GM21390 (cell line): ENCODE measurements at regions not wholly inside any gene's neighbourhood (a gene's known extent, or its start where the extent isn't known, plus 50 kb on each side); places are given as distances from the start of the nearest gene placed in this dataset.
"Not testable (repeated sequence)": the region's sequence is repeated elsewhere in the genome, so short reads cannot be mapped to it uniquely, and the experiment has no call there.

ENCODE experiments used
- ATAC-seq: cut with Tn5 transposase; IDR thresholded peaks from one replicate; pipeline ENCODE4 v1.9.1; 2021; ENCODE audit not compliant: unreplicated experiment

- ATAC-seq: no peak
Measured at GRCh38 chr7:91618776-91619765, 261.4 kb downstream of the MTERF1 start.

DNA sequence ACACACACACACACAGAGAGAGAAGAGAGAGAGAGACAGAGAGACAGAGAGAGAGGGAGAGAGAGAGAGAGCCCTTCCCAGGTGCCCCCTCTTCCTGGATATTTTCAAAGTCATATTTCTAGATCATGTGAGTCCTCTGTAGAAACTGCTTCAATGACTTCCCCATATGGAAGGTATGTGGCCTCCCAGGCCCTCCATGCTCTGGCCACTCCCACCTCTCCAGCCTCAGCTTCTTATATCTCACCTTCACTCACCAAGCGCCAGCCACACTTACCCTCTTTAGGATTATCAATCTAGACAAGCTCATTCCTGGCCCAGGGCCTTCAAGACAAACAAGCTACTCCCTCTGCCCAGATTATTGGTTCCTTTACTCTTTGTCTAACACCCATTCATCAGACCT is 259.7 kb downstream of the MTERF1 start:
- no peak for ATAC-seq

DNA sequence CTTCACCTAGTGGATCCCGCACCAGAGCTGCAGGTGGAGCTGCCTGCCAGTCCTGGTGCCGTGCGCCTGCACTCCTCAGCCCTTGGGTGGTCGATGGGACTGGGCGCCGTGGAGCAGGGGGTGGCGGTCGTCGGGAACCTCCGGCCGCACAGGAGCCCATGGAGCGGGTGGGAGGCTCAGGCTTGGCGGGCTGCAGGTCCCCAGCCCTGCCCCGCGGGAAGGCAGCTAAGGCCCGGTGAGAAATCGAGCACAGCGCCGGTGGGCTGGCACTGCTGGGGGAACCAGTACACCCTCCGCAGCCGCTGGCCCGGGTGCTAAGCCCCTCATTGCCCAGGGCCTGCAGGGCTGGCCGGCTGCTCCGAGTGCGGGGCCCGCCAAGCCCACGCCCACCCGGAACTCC is 253.2 kb downstream of the MTERF1 start:
- not testable (repeated sequence) for ATAC-seq

DNA sequence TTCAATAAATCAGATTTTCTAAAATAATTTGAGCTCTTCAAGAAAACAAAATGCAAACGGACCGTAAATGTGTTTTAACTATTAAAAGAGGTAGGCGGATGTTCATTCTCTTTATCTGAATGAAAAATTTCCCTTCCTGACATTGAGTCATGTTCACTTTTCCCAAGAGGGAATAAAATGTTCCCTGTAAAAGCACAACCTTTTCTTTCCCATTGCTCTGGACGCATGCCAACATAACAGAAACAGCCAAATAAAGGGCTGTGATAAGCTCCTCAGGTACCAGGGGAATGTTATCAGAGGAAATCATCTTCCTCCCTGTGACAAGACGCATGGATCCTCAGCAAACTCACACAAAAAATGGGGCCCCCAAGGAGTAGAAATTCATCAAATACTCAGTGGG is 251.8 kb downstream of the MTERF1 start:
- no peak for ATAC-seq

DNA sequence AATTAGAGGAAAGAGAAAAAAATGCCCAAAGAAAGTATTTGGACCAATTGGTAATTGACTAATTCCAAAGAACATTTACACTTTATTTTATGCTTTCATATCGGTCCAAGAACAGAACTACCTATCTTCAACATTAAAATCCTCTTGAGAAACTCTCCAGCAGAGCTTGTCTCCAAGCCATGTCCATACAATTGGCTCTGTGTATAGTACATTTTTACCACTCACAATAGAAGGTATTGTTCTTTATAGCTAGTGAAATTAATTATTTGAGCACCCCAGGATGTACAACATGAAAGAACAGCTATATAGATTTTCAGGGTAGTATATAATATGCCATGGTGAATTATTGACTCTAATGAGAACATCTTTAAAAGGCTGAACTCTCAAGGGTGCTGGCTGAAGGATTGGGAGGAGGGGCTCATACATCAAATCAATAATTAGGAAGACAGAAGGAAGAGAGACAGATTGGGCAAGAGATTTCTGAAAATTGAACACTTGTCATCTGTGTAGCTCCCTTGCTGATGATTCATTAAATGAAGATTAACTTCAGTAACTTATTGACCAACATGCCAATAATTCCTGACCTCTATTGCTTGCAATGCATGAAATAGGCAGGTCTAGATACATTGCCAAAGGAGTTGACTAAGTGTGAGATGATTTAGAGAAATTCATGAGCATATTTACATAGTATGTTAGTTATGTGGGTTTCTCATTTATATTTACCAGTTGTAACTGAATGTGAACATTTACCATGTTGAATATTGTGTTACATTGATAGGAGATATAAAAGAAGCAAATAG is 249.7 kb downstream of the MTERF1 start:
- ATAC-seq: no peak

- ATAC-seq: no peak
Measured at GRCh38 chr7:91632234-91632940, 248.1 kb downstream of the MTERF1 start.

DNA sequence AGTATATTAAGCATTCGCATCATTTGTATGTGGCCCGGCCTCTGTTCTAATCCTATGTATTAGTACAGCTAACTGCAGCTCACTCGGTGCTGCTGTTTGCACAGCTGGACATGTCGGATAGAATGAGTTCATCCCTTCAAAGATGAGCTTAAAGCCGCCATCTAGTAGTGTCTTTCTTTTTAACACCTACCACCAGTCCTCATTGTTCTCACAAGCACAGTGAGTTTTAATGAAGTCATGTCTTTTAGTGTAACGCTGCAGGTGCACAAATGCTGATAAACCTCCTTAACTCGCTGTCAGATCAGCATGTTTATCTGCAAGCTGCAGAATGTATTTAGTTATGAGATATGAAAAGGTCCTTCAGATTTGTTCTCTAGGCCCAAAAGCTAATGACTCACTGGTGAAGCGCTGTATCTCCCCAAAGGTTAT is 247.5 kb downstream of the MTERF1 start:
- no peak for ATAC-seq

DNA sequence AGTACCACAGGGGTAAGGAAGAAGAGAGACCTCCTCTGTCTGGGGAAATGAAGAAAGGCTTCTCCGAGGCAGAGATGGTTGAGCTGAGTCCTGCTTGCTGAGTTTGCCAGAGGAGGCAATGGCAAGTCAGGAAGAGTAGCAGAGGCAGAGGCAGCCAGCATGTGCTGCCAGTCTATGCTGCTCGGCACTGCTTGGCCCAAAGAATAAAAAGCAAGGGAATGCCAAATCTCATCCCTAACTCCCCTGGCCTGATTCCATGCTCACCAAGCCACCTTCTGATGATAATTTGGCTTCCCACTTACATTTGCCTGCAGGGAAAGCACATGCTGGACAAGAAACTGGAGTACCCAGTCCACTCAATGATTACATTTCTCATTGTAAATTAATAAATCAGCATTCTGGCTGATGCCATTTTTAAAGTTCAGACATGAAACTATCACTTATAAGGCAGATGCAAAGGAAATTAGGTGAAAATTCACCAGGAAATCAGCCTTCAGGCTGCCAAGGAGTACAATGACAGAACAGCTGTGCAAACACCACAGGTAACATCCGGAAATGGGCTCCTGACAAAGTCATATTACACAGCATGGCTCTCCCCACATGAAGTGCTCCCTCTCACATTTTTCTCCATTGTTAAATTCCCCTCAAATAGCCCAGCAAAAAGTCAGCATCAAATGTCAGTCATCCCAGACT is 245.9 kb downstream of the MTERF1 start:
- ATAC-seq: no peak

- ATAC-seq: peak; percentile 52
Measured at GRCh38 chr7:91636129-91636724, 244.3 kb downstream of the MTERF1 start.

DNA sequence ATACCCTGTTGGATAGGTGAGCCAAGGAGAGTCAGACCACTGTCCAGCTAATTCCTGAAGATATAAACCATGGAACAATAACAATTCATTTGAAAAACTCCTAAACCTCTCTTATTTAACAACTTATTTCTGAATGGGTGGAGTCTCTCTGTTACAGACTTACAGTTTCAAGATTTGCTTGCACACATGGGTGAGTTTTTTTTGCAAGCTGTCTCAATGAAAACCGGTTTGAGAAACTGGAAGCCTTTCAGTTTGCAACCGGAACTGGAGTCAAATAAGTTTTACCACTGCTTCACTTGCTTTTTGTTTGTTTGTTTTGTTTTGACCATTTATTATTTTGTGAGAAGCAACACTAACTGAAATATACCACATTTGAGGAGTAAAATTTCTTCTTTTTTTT is 243.8 kb downstream of the MTERF1 start:
- no peak for ATAC-seq

- no peak for ATAC-seq
Measured at GRCh38 chr7:91644256-91644655, 236.2 kb downstream of the MTERF1 start.

- ATAC-seq: no peak
Measured at GRCh38 chr7:91645542-91645941, 235.0 kb downstream of the MTERF1 start.

- no peak for ATAC-seq
Measured at GRCh38 chr7:91651986-91652385, 228.5 kb downstream of the MTERF1 start.

GRCh38 chr7:91653286-91653685 is 227.2 kb downstream of the MTERF1 start:
- no peak for ATAC-seq

- no peak for ATAC-seq
Measured at GRCh38 chr7:91655656-91656055, 224.8 kb downstream of the MTERF1 start.

- no peak for ATAC-seq
Measured at GRCh38 chr7:91656541-91657482, 223.7 kb downstream of the MTERF1 start.

- no peak for ATAC-seq
Measured at GRCh38 chr7:91657483-91658071, 222.9 kb downstream of the MTERF1 start.

- ATAC-seq: no peak
Measured at GRCh38 chr7:91659096-91659495, 221.4 kb downstream of the MTERF1 start.
